Activated T-cell treated with anti-CD3 and anti-CD28 coated beads for 24 hours (primary cell): ENCODE measurements at regions not wholly inside any gene's neighbourhood (a gene's known extent, or its start where the extent isn't known, plus 50 kb on each side); places are given as distances from the start of the nearest gene placed in this dataset.

Experiments
- DNase-seq: peaks from one replicate; pipeline ENCODE4 v3.0.0-alpha.2; 2020; ENCODE audit warnings: low read depth

DNA sequence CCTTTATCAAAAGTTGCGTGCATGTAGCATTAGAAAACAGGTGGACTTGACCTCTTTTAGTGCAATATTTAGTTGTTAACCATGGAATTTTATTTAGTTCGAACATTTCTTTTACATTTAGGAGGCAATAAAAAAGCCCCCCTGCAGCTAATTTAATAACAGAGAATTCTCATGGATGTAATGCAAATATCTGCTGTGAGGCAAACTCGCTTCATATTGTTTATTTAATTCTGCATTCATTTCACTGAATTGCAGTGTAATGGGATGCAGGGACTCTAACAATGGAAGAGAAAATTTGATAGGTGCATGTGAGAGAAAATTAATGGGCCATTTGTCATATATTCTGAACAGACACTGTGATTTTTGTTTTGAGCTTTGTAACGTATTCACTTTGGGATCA is 205.1 kb upstream of the CHD1 start:
- no peak for DNase-seq

DNA sequence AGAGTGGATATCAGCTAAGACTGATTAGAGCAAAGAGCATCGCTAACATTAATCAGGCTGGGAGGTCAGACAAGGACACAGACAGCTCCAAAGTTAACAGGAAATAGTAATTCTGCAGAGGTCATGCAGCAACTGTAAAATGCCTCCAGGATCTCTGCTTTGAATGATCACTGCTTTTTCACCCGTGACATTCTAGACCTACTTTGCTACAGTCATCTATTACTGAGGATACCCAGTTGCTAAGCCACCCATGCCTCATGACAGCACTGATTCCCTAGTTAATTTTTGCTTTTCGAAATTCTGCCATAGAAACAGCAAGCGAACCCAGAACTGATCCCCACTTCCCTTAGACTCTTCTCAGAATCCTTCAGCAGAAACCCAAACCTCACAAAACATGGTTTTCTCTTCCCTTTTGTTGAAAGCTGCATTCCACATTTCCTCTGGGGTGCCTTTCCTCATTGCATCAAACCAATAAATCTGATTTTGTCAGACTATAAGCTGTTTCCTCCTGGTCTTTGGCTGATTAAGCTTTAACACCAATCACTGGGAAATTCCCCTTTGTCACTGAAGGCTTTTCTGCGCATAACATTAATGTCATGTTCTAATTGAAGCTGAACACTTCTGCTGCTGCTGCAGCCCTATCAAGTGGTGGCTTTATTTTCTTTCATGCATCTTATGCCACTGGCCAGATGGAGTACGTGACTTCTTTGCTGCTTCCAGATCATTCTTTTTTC is 201.1 kb upstream of the CHD1 start:
- DNase-seq: no peak

DNA sequence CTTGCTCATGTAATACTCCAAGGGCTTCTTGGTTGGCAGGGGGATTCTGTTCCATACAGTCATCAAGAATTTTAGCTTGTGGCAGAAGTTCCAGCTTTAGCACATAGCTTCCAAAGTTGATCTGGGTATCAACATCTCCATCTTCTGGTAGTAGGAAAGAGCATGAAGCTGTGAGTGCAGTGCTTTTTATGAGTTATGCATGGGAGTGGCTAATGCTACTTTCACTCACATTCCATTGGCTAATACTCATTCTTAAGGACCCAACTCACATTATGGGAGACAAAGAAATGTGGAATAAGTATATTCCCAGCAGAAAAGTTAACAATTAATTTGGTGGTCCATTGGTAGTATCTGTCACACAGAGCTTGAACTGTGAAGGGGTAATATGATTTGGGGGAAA is 194.2 kb upstream of the CHD1 start:
- no peak for DNase-seq

DNA sequence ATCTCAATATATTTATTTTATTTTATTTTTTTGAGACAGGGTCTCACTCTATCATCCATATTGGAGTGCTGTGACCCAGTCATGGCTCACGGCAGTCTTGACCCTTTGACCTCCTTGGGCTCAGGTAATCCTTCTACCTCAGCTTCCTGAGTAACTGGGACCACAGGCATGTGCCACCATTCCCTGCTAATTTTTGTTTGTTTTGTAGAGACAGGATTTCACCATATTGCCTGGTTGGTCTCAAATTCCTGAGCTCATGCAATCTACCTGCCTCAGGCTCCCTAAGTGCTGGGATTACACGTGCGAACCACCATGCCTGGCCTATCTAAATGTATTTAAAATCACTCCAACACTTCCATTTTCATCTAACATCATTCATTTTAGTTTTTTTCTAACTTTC is 190.5 kb upstream of the CHD1 start:
- no peak for DNase-seq

DNA sequence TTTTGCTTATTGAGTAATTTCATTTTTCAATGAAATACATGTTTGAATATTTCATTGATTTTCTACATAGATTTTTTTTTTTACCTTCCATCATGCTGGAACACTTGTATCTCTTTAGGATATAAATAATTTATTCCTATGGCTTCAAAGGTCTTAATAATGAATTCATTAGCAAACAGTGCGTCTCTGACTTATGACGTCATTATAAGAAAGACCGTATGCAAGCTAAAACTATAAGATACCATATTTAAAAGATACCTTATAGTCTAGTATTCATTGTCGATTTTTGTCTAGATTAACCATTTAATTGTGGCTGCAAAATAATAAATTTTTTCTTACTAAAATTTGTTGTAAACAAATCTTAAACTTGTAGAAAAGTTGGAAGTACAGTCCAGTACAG is 187.7 kb upstream of the CHD1 start:
- DNase-seq: no peak

DNA sequence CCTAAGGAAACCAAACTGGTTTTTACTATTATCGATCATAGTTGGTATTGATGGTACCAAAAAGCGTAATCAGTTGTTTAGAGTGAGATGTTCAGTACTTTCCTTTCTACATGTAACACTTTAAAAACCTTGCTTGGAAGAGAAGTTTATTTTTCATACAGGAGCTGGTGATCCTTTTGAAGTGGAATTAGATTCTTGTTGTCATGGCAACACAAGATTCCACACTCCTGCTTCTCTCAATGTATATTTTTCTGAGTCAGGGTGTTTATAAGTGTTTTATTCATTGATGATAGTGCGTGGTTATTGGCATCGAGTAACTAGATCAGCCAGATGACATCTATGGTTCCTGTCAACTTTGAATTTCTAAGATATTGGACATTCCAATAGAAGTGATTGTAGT is 181.1 kb upstream of the CHD1 start:
- DNase-seq: no peak

DNA sequence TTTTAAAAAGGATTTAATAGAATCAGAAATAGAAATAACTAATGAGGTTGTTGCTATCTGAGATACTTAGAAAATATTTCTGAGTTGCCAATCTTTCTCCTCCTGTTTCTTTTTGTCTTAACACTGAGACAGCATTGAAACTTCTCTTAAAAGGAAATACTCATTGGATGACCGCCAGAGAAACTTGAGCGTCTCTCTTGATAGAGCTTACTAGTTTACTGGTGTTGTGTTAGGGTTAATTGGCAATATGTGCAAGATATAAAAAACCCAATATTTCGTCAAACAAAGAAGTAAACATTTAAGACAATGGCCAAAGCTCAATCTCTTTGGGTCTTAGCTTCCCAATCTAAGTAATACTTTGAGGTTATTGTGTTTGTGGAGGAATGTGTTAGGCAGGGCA is 176.4 kb upstream of the CHD1 start:
- DNase-seq: no peak

DNA sequence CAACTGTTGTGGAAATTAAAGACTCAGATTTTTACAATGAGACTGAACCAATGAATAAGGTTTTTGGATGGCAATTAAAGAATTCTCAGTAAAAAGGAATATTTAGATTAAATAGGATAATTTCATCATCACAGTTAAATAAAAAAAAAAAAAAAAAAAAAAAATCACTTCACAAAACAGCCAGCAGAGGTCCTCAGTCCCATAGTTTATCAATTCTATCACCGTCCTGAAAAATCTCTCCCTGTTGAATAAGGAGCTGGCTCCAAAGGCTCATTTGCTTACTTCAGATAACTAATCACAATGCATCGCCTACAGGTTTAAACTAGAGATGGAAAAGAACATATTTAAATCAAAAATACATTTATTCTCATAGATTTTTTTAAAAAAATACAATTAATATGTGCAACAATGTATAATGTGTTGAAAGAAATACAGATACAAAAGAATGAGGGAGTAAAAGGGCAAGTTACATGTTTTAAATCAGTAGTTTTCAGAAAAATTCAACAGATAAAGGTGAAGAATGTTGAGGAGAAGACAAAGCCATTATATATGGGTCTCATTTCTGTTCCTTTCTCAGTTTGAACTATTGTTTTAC is 175.8 kb upstream of the CHD1 start:
- no peak for DNase-seq

DNA sequence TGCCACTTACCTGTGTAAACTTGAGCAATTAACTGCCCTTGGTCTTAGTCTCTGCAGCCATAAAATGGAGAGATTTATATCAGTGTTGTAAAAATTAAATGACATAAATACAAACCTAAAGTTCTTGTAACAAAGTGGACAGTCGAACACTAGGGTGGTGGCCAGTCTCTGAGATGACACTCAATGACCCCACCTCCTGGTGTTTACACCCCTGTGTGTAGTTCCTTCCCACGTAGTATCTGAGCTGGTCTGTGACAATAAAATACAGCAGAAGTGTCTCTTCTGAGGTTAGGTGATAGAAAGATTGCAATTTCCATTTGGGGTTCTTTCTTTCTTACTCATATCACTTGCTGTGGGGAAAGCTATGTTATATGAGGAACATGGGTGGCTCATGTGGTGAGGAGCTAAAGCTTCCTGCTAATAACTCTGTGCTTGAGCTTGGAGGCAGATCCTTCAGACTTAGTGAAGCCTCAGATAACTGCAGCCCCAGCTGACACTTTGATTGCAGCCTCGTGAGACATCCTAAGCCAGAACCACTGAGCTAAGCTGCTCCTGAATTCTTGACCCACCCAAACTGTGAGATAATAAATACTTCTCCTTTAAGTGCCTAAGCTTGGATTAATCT is 173.4 kb upstream of the CHD1 start:
- DNase-seq: no peak

DNA sequence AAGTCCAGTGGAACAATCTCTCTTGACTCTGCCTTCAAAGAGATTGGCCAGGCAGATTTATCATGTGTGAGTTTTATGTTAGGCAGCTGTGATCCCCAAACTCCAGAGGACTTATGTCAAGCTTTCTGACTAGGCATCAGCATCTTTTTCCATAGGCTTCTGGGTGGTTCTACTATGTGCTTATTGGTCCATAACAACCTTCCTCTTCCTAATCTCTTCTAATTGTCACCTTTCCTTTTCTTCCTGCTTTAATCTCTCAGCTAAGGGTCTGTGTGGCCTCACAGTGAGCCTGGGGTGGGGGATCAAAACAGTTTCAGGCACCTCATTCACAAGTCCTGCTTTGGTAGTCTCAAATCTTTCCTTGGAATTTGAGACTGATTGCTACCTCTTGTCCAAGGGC is 170.9 kb upstream of the CHD1 start:
- no peak for DNase-seq

DNA sequence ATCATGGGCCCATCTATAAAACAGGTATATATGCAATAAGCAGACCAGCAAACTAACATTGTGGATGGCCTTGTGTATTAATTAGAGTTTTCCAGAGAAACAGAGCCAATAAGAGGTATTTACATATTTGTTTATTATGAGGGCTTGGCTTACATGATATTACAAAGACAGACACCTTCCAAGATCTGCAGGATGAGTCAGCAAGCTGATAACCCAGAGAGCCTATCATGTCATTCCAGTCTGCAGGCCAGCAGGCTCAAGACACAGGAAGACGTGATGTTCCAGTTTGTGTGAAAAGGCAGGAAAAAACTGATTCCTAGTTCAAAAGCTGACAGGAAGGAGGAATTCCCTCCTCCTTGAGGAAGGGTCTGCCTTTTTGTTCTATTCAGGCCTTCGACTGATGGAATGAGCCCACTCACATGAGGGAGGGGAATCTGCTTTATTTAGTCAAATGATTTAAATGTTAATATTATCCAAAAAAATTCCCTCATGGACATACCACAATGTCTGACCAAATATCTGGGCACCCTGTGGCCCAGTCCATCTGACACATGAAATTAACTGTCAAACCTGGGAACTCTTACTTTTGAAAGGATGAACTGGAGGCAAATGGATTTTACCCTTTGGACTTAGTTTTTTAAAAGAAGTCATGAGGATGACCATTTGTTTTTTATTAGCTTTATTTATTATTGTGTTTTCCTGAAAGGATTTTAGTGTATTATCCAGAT is 161.2 kb upstream of the CHD1 start:
- no peak for DNase-seq

DNA sequence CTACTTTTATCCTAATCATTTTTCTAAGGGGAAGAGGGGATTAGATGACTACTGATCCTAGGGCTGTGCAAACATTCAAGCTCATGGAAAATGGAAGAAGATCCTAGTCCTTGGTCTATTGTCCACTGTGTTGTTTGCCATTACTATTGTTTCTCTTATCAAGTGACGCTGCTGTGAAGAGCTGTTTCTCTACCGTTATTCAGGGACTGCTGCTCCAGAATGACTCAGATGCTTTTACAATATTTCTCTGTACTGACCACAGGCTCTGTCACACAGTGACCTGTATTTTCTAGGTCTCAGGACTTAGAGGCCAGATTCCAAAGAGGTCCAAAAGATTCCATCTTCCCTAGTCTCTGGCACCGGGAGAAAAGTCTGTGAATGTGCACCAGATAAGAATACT is 159.5 kb upstream of the CHD1 start:
- no peak for DNase-seq

DNA sequence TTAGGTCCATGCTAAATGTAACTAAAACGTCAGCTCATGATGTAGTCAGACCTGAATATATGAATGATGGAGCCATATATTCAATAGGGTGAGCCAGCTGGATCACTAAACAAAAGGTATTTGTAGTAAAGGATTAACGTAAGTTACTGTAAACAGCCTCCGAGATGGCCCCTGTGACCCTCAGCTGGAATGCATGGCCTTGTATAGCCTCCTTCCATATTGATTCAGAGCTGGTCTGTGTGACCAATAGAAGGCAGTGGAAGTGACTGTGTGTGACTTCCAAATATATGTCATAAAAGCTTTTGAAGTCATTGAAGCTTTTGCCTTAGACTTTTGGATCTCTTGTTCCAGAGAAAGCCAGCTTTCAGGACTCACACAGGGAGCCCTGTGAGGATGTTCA is 154.4 kb upstream of the CHD1 start:
- no peak for DNase-seq

DNA sequence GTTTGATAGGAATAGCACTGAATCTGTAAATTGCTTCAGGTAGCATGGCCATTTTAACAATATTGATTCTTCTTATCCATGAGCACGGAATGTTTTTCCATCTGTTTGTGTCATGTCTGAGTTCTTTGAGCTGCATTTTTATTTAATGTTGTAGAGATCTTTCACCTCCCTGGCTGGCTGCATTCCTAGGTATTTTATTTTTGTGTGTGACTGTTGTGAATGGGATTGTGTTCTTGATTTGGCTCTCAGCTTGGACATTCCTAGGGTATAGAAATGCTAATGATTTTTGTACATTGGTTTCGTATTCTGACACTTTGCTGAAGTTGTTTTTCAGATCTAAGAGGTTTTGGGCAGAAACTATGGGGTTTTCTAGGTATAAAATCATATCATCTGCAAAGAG is 152.9 kb upstream of the CHD1 start:
- DNase-seq: no peak

DNA sequence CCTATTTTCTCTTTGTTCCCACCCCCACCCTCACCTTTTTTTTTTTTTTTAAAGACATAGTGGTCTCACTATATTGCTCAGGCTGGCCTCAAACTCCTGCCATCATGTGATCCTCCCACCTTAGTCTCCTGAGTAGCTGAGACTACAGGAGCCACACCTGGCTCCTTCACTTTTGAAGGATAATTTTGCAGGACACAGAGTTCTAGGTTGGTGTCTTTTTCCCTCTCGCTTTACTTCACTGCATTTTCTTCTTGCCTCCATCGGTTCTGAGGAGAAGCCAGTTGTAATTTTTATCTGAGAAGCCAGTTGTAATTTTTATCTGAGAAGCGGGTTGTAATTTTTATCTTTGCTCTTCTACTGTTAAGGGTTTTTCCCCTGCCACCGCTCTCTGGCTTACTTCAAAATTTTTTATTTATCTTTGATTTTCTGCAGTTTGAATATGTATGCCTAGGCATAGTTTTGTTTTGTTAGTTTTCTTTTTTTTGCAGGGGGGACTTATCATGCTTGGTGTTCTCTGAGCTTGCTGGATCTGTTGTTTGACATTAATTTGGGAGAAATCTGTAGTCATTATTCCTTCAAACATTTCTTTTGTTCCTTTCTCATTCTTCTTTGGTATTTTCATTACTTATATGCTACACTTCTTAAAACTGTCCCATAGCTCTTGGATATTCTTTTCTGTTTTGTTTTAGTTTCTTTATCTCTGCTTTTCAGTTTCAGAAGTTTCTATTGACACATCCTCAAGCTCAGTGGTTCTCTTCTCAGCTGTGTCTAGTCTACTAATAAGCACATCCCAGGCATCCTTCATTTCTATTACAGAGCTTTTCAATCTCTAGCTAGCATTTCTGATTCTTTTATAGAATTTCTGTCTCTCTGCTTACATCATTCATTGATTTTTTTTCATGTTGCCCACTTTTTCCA is 148.2 kb upstream of the CHD1 start:
- DNase-seq: no peak

DNA sequence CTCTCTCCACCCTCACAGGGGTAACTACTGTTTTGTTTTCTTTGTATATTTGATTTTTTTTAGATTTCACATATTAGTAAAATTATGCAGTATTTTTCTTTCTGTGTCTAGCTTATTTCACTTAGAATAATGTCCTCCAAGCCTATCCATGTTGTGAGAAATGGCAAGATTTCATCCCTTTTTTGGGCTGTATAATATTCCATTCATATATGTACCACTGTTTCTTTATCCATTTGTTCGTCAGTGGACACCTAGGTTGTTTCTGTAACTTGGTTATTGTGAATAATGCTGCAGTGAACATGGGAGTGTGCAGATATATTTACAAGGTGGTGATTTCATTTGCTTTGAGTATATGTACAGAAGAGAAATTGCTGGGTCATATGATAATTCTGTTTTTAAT is 144.0 kb upstream of the CHD1 start:
- no peak for DNase-seq

DNA sequence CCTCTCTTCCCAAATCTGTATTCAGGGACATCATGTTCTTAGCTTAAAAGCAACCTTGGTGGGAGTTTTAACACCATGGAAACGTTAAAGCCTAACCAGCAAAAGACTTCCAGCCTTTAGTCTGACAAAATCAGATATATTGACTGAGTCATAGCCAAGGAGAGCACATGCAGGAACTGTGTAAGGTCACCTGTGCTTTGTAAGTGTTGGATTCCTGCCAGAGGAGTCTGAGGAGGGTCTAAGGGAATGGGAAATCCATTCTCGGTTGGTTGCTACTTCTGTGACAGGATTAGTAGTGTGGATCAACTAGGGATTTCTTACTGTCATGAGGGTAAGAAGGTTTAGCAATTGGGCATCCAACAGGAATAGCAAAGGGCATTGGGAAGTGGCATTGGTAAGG is 142.0 kb upstream of the CHD1 start:
- no peak for DNase-seq

DNA sequence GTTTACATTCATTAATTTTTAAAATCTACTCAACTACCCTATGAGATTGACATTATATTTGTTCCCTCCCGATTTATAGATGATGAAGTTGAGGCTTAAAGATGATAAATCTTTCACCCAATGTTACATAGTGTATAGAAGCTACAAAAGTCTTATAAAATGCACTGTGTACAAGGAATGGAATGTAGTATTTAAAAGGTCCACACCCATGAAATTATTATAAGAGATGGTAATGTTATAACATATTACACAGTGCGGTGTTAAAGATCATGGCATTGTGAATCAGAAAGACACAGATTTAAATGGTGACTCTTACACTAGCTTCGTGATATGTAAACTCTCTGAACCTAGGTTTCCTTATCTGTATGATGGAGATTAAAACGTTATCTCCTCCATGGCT is 141.6 kb upstream of the CHD1 start:
- DNase-seq: no peak

DNA sequence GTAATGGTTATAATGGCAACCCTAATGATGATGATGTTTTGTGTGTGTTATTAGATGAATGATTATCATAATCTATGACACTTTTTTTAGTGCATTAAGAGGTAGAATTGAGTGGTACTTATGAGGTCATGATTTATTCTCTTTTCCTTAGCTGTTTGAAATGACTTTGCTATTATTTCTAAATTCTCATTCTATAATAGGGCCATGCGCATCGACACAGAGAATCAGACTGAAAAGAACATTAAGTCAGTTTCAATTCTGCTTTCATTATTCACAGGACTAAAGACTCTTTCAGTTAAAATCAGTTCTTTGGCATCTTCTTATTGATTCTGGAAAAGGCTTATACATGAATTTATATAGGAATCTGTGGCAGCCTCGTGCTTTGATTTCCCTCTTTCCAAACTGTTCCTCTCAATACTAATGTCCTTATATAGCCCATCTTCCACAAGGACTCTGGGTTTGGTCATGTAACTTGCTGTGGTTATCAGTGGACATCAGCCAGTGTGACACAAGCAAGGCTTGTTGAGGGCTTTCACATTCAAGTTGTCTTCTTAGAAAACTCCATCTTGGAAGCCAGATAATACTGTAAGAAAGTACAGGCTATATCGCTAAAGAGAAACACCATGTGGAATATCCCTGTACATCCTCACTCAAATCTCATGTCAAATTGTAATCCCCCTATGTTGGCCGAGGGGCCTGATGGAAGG is 140.3 kb upstream of the CHD1 start:
- DNase-seq: no peak

DNA sequence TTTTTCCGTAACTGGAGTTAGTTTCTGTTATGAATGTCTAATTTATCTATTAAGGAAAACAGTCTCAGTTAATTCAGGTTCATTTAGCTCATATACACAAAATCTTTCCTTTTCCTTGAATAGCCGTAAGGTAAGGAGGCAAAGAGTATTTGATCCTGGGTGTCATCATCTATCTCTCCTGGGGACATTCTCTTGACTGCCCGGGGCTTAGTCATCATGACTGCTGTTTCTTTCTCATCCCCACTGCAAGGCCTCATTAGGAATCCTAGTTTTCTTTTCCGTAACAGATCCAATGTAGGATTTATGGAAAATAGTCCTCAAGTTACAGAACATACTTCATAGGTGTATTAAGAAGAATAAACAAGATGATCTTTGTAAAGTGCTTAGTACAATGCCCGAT is 134.9 kb upstream of the CHD1 start:
- DNase-seq: no peak

DNA sequence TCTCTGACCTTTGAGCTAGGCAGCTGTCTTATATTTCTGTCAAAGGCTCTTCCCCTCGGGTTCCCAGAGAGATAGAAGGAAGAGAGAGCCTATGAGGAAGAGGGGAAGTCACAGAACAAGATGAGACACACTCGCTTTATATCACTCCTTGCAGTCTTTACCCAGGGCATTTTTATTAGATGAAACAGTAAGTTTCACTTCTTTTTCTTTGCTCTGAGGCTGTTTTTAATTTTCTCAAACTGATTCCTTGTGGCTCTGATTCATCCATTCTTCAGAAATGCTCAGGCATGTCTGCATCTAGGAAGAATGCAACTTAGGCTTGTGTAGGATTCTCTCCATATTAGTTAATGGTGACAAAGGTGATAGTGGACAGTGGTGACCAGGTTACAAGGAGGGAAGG is 132.9 kb upstream of the CHD1 start:
- DNase-seq: no peak
